SK-N-SH (cell line): ENCODE measurements at regions not wholly inside any gene's neighbourhood (a gene's known extent, or its start where the extent isn't known, plus 50 kb on each side); places are given as distances from the start of the nearest gene placed in this dataset.

Experiments
- CHD2 ChIP-seq: fragments of 150-350 bp; IDR thresholded peaks from 2 replicates; pipeline ENCODE4 v1.6.1; 2018; ENCODE audit warnings: low read length; ENCODE audit not compliant: partially characterized antibody
- CTCF ChIP-seq: fragments of 200-600 bp; sonication (generic); IDR thresholded peaks from 2 replicates; pipeline ENCODE4 v1.6.1; 2017; ENCODE audit warnings: antibody characterized with exemption, mild to moderate bottlenecking, moderate library complexity
- FOSL2 ChIP-seq: IDR thresholded peaks from 2 replicates; pipeline ENCODE4 v1.4.0; 2012; ENCODE audit warnings: low read depth, mild to moderate bottlenecking, moderate library complexity, borderline replicate concordance
- GABPA ChIP-seq: IDR thresholded peaks from 2 replicates; pipeline ENCODE4 v1.4.0; 2012; ENCODE audit warnings: low read depth, mild to moderate bottlenecking
- MAX ChIP-seq: IDR thresholded peaks from 2 replicates; pipeline ENCODE4 v1.4.0; 2012; ENCODE audit warnings: low read depth
- MXI1 ChIP-seq: IDR thresholded peaks from 2 replicates; pipeline ENCODE4 v1.6.1; 2012; ENCODE audit warnings: mild to moderate bottlenecking, low read depth, low read length, improper control_type of control experiment
- NRF1 ChIP-seq: IDR thresholded peaks from 2 replicates; pipeline ENCODE4 v1.6.1; 2012; ENCODE audit warnings: low read depth, mild to moderate bottlenecking, low read length
- PBX3 ChIP-seq: IDR thresholded peaks from 2 replicates; pipeline ENCODE4; 2012
- YY1 ChIP-seq: IDR thresholded peaks from 2 replicates; pipeline ENCODE4 v1.4.0; 2012; ENCODE audit warnings: low read depth, mild to moderate bottlenecking

- TF ChIP-seq CTCF: no peak
- TF ChIP-seq YY1: no peak
- no peak for TF ChIP-seq GABPA
- no peak for TF ChIP-seq MXI1
- TF ChIP-seq NRF1: no peak
- TF ChIP-seq MAX: no peak
- no peak for TF ChIP-seq FOSL2
- no peak for TF ChIP-seq PBX3
- TF ChIP-seq CHD2: no peak
Observed at GRCh38 chr2:189291460-189291859, 111.9 kb upstream of the COL5A2 start.
